Stimulated activated CD4-positive, alpha-beta T cell treated with anti-CD3 and anti-CD28 coated beads, Interleukin-4, amount 100 ng/mL, for 1 hour (primary cell): ENCODE measurements at regions not wholly inside any gene's neighbourhood (a gene's known extent, or its start where the extent isn't known, plus 50 kb on each side); places are given as distances from the start of the nearest gene placed in this dataset.

Experiments
- DNase-seq: peaks from one replicate; pipeline ENCODE4 v3.0.0-alpha.2; 2020

DNA sequence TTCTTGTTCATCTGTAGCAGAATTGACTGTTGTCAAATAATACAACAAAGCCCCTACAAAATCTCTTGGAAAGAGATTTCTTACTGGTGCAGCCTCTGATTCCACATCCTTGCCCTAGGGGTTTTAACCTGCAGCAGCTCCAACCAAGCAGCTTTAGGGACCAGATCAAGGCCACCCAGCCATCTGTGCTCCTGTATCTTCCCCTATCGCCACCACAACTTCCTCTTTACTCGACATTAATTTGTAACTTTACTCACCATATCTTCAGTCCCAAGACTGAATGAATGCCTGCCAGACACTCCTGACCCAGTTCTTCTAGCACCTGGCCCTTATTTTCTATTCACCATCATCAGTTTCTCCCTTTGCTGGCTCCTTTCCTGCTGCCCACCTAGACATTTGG lies 156.6 kb upstream of the IL12A start:
- no peak for DNase-seq

DNA sequence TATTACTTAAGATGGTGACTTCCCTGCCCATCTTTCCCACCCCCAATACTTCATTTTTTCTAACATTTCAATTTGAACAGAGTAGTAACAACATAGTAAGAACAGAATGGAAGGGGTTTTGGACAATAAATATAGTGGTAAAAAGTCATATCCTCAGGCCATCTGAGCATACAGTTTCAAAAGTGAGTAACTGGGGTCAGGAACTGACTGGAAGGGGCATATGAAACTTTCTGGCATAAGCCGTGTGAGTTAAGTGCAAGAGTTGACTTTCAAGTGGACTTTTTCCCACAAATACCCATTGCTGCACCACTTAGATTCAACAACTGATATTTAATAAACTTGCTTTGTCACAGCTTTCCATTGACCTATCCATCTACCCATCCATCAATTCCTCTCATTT lies 153.5 kb upstream of the IL12A start:
- DNase-seq = no peak

DNA sequence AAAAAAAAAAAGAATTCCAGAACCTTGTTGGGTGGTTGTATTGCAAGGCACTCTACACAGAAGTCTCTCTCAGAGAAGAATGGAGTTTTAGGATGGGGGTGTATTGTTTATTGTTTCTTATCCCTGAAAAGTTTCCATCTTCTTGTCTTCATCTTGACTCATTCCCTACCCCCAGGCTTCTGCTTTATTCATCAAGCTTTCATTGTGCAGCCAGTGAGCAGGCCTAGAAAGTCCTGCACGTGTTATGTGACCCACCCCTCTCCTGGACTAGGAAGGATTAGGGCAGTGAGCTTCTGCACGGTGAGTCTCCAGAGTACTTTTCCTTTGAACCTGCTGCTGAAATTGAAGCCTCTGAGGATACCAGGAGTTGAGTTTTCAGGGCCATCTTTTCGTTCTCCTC lies 150.9 kb upstream of the IL12A start:
- DNase-seq = no peak

DNA sequence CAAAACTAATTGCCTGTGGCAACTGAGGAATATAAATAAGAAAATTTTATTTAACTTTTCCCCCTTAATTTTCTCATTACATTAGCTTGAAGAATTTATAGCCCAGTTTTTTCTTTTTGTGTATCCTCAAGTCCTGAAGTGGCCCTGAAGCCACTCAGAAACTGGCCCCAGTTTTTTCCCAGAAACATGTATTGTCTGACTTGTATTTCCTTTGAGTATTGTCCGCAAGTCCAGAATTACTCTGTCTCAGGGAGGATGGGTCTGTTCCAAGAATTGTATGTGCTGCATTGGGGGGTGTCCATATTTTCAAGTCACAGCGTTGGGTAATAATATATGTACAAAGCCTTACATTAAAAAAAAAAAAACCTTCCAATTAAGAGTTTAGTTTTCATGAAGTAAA lies 149.7 kb upstream of the IL12A start:
- no peak for DNase-seq

DNA sequence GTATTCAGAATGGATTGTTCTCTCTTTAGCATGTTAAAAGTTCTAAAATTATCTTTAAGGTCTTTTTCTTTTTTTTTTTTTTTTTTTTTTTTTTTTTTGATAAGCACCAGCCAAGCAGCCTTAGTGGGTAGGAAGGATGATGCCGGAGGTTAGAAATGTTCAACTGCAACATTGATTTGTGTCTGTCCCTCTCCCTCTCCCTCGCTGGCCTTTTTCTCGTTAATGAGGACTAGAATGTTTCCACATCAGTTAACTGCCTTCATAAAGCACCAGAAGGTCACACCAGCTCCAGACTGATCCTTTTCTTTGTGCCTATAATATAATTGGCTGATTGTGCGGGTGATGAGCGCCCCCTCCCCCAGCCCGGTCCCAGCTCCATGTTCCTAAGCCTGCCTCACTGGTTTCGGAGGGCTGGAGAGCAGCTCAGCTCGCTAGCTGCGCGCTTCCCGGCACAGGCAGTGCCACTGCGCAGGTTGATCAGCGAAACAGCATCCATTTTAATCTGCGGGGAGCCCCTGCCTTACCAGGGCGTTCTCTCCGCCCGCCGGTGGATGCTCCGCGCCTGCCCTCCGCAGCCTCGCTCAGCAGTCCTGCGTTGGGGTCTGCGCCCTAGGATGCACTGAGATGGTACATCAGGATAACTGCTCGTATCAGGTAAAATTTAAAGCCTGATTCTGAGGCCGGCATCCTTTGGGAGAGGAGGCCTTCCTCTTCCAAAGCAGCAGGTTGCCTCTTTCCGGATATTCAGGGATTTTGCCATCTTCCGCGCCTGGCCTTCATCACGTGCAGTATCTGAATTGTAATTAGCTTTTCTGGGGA lies 148.9 kb upstream of the IL12A start, which contains the start of gene SCHIP1:
TSS of gene SCHIP1 (plus strand) at position 301 of the 819 bp plus-strand sequence.
- DNase-seq = peak; percentile 2

DNA sequence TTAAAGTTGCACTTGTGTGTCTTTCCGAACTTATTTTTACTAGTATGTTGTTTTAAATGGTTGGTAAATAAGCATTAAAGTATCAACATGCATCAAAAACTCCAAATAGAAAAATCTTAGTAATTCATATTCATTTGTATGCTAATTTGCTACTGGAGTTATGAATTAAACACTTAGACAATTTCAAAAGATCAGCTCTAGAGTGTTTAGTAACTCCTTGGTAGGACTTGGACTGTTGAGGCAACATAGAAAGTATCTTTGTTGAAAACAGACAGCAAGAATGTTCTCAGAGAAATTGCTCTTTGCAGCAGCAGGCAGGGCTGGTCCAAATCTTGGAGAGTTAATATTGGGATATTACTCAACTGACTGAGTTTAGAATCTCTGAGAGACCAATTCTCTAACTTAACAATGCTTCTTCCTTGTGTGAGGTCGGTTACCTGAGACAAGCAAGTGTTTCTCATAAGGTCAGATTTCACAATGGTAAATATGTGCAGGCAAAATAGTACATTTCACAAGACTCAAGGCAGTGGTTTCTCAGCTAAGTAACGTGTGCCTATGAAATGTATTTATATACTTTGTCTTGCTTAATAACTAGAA lies 147.8 kb upstream of the IL12A start:
- DNase-seq = no peak

DNA sequence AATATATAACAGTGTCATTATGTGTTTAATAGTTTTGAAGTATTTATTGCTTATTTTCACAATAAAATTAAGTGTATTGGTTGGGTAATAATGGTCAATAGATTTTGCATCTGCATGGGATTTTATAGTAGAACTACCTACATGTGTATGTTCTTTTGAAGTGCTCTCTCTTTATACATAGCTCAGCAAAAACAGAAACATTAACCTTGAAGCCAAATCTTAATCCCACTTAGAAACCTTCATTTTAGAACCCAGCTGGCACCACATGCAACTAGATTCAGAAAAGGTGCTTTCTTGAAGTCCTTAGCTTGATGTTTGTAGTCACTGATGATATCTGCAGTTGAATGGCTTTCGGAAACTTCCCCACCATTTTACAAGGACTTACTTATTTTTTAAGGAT lies 146.9 kb upstream of the IL12A start:
- no peak for DNase-seq

DNA sequence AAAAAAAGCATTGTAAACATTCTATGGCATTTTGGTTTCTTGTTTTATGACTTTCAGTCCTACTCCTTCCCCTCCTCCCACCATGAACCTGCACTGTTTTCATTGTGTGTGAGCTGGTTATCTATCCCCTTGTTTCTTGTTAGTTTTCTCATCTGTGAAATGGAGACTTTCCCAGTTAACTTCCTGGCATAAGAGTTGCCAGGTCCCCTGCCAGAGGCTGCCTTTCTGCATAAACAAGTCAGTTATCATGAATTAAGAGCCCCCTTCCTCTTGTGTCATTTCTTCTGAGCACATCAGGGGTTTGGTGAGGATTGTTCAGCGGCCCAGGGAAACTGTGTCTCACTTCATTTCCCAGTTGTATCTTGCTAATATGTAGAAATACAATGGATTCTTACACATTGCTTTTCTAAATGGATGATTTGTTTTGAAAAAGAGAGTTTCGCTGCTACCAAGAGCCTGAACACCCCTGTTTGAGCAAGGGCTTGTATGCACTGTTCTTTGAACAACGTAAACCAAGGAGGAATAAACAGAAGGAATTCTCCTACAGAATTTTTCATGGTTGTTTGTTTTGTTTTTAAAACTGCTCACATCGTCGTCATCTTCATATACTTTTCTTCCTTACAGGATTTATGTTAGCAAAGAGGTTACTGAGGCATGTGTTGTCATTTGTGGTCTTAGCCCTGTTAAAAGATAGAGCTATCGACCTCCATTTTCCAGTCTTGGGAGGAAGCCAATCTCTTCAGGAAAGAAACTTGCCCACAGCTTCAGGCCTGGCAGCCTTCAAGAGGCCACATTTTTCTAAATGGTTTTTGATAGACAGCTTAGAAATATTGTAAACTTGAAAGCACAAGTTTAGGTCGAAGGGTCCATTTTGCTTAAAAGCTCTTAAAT lies 144.6 kb upstream of the IL12A start:
- DNase-seq = no peak

DNA sequence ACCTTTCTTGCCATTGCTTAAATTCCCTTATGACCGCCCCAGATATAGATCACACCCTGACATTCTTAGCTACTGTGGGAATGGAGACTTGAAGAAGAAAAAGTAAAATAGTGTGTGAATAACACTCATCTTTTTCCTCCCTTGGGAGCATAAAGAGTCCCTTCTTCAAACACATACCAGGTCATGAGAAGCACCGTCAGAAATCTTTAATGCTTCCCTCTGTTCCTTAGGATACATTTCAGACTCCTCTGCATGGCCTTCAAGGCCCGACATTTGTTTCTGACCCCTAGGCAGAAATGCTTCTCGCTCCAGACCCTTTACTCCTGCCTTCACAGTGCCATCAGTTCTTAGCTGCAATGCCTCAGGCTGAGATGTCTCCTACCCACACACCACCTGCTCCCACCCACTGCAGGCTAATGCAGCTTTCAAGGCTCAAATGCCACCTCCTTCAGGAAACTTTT lies 143.8 kb upstream of the IL12A start:
- no peak for DNase-seq

DNA sequence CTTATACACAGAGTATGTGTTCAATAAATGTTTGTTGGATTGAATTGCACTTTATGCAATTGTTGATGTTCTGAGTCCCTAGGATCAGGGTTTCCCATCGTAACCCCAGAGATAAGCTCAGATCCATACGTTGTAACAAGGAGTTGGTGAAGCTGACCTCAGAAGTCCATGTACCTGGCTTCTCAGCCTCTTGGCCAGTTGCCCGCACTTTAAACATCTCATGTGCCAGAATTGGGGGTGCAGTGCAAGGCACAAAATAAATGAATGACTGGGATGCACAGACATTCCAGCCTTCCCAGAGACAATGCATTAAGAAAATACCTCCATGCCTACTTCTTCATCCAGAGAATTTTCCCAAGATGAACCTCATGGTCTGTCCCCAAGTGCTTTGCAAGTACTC lies 142.9 kb upstream of the IL12A start:
- no peak for DNase-seq

DNA sequence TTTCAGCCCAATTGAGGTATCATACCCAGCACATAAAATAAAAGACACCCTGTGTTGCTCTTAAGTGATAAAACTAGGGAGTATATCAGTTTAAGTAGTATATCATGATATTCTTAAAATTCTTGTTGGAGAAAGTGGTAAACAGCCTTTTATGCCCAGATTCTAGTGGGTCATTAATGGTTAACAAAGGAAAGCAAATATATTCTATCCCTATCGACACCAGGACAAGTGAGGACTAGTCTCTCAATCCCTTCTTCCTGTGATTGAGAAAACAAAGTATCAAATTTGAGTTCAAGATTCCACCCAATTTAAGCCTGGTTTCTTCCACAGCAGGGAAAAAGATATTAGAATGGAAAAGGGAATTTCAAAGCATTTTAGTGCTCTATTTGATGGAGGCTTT lies 142.4 kb upstream of the IL12A start:
- DNase-seq = no peak

DNA sequence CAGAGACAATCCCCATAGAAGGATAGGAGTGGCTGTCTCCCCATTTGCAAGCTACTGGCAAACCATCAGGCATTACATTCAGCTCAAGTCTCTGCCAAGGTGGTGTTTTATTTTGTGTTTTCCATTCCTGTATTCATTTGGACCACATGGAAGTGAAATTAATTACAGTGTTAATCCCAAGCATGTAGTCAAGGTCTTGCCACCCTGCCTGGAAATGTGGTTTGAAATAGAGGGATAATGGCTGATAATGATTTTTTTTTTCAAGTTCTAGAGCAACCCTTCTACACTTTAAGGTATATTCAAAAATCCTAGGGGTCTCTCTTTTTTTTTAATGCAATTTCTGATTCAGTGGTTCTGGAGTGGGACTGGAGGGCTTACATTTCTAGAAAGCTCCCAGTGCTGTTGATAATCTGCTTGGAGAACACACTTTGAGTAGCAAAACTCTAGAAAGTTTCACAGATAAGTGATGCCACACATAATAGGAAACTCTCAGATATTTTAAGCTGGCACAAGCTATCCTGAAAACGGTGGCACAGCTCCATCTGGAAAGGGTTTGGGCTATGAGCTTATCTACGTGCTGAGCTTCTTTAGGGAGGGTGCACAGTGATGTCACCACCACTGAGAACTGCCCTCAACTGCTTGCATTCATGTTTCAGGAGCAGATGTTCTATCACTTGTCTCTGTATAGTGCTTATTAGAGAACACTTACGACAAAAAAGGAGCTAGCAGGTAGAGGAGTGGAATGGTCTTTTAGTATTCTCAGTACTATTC lies 140.1 kb upstream of the IL12A start:
- no peak for DNase-seq

DNA sequence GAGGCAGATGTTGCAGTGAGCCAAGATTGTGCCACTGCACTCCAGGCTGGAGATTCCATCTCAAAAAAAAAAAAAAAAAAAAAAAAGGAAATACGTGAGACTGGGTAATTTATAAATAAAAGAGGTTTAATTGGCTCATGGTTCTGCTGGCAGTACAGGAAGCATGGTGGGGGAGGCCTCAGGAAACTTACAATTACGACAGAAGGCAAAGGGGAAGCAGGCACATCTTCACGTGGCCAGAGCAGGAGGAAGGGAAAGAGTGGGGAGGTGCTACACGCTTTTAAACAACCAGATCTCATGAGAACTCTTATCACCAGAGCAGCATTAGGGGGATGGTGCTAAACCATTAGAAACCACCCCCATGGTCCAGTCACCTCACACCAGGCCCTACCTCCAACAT lies 138.2 kb upstream of the IL12A start:
- no peak for DNase-seq

DNA sequence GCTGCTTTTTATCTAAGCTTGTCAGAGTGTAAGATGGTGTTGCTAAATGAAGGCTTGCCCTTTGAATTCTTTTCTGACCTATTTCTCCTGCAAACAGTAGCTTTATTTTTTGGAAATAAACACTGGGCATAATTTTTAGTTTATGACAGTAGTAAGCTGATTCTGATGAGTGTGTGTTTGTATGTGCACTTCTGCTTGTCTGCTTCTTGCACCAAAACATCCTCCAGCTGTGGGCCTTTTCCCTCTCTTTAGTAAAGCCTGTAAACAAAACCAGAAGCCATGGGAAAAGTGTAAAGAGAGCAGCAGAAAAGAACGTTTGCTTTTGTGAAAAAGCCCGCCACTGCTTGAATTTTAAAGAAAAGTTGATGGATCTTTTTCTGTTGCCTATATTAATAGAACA lies 136.4 kb upstream of the IL12A start:
- DNase-seq = no peak

DNA sequence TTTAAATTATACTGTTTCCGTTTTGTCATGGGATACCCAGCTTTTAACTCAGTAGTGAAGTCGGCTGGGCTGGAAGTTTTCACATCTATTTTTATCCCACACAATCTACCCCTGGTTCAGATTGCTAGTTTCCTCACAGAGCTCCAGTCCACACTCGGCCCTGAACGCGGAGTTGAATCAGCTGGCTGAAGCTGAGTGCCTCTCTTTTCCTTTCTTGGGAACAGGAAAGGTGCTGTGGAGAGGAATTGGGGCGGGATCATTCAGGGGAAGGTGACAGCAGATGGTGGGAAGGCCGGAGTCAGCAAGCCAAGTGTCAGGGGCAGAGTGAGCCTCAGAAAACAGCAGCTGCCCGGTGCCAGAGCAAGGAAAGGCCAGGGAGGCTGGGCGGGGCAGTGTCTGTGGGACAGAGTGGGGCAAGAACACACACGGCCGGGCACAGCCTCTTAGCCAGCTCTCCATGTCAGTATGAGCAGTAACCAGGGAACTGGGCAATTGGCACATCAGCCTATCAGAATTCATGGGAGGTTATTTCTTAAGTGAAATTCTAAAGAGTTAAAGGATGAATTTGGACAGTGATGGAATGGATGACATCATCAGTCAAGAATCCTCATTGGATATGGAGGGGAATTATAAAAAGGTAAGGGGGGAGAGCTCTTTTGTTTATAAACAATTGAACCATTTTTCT lies 135.7 kb upstream of the IL12A start:
- no peak for DNase-seq

DNA sequence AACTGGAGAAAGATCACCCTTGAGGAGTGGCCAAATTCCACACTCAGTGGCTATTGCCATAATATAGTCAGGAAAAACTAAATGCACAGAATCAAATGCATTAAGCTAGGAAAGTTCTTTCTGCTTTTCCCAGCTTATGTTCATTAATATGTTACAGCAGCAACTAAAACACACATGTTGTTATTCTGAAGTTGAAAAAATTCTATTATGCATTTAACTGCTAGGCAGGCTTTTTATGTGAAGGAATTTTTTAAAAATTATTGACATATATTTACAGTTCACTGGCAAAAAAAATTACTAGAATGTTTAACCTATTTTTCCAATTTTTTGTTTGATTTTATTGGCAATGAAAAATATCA lies 135.2 kb upstream of the IL12A start:
- DNase-seq = no peak

DNA sequence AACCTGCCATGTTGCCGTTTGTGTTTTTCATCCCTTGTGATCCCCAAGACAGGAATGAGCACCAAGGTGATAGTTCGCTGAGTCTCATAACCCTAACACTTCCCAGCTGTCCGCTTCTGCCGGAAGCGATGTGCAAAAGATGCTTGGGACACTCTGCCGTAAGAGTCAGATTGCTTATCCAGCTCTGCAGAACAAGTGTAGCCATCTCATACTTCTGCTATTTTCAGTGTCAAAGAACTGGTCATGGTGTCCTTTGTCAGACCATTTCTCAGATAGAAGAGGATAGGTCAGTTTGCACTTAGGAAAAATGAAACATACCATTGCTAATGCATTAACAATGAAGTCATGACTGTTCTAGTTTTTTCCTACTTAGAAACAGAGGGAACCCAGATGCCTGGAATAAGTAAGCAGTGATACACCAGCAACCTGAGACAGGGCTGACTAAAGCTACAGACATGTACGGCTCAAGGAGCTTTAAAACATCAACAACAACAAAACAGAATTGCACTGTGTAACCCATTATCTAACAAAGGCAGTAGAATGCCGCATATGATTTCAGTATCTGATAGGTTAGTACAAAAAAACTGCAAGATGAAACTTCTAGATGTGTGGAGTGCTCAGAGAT lies 134.0 kb upstream of the IL12A start:
- DNase-seq = no peak

DNA sequence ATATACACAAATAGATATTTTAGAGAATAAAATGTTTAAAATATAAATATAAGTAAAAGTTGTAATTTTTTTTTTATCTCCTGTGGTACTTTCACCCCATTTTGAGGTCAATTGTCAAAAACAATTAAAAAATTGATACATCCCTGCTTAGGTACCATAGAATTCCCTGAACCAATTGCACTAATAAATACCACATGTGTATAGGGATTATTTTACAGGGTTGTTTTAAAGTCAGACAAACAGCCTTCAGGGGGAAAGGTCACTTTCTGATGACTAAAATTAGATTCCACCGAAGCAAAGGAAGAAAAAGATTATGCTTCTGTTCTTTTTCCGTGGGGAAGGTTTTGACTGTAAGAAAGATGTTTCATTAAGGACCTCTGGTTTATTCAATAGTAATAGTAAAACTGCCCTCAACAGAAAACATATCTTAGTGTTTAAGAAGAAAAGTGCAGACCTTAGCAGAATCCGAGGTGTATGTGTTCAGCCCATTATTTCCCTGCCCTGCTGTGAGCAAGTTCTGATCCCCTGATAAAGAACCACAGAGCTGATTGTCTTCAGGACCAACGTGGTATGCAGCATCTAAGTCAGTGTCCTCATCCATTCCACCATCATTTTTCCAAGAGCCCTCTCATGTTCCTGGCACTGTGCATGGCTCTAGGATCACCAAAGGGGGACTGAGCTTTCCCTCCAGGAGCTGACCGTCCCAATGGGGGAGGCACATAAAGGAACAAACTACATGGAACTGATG lies 132.9 kb upstream of the IL12A start:
- DNase-seq = no peak

DNA sequence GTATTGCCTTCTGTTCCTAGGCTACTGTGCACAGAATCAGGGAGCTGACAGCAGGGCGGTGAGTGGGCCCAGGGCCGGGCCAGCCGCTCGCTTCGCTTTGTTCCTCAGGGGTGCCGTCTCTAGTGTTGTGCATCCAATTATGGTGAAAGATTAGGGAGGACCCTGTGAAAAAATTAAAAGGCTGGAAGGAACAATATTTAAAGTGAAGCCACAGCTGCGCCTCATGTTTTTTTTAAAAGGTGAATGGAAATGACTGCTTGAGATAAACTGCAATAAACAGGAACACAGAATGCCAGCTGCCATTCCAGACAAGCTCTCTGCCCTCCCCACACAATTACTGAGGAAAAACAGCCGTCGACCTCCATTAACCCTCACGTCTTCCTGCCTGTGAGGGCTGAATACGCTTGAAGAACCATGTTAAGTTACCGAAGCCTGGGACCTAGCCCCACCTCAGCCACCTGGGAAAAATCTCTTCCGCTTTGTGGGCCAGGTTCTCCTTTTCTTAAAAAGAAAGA lies 132.0 kb upstream of the IL12A start:
- no peak for DNase-seq

DNA sequence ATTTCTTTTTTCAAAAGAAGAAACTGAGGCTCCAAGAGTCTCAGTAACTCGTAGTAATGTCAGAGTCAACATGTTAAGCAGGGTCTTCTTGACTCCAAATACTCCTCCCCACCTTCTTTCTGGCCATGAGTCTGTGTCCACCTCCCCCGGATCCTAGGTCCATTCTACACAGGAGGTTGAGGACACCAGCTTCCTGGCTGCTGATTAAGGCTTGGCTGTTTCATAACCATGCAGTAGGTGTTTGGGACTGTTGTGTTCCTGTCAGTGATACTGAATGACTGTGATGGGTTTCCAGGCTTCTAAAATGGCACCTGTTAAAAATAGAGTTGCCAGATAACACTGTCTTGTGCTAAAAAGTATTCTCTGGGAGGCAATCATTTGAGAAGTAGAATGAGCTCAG lies 130.8 kb upstream of the IL12A start:
- DNase-seq = no peak

DNA sequence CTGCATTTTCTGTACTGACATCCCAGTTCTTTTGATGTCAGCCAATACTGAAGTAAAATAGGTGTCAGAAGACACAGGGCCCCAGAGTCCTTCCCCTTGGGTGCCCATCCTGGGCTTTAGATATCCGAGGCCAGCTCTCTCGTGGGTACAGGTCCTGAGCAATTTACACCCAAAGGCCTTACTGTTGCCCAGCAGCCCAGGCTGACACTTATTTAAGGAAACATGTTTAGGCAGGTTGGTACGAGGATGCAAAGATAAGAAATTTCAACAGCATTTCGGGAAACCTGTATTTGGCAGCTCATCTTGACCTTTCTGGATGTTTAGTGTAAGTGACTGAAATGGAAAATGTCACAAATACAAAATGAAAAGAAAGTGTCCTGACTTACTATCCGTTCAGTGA lies 130.0 kb upstream of the IL12A start:
- no peak for DNase-seq
